SHP77 (cell line): ENCODE measurements at regions not wholly inside any gene's neighbourhood (a gene's known extent, or its start where the extent isn't known, plus 50 kb on each side); places are given as distances from the start of the nearest gene placed in this dataset.
"Not testable (repeated sequence)": the region's sequence is repeated elsewhere in the genome, so short reads cannot be mapped to it uniquely, and the experiment has no call there.

ENCODE experiments used
- DNase-seq, 2 experiments: peaks; one replicate each; lab custom pipeline; 2025; lab: John Stamatoyannopoulos, UW

DNA sequence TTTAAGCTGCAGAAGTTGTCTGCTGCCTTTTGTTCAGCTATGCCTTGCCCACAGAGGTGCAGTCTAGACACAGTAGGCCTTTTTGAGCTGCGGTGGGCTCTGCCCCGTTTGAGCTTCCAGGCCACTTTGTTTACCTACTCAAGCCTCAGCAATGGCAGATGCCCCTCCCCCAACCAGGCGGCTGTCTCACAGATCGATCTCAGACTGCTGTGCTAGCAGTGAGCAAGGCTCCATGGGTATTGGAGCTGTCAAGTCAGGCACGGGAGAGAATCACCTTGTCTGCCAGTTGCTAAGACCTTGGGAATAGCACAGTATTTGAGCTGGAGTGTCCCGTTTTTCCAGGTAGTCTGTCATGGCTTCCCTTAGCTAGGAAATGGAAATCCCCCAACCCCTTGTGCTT lies 587.8 kb upstream of the CLINT1 start:
- DNase-seq: not testable (repeated sequence)

DNA sequence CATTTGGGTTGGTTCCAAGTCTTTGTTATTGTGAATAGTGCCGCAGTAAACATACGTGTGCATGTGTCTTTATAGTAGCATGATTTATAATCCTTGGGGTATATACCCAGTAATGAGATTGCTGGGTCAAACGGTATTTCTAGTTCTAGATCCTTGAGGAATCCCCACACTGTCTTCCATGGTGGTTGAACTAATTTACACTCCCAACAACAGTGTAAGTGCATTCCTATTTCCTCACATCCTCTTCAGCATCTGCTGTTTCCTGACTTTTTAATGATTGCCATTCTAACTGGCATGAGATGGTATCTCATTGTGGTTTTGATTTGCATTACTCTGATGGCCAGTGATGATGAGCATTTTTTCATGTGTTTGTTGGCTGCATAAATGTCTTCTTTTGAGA lies 580.3 kb upstream of the CLINT1 start:
- DNase-seq: not testable (repeated sequence)

DNA sequence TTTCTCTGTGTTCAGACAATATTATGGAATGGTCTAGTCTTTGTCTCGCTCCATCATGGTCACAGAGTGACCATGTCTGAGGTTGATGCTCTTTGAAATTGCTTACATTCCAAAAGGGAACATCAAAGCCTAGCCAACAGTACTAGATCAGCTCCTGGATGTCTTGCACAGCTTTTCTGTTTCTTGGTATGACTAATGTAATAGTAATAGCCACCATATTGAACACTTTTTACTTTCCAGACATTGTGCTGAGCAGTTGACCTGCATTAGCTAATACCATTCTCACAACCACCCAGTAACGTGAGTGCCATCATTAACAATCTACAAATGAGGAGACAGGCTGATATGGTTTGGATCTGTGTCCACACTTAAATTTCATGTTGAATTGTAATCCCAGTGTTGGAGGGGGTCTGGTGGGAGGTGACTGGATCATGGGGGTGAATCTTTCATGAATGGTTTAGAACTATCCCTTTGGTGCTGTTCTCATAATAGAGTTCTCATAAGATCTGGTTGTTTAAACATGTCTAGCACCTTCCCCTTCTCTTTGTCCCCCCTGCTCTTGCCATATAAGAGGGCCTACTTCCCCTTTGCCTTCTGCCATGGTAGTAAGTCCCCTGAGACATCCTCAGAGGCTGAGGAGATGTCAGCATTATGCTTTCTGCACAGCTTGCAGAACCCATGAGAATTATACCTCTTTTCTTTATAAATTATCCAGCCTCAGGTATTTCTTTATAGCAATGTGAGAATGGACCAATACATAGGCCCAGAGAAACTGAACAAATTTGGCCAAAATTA lies 577.5 kb upstream of the CLINT1 start:
- DNase-seq: no peak

DNA sequence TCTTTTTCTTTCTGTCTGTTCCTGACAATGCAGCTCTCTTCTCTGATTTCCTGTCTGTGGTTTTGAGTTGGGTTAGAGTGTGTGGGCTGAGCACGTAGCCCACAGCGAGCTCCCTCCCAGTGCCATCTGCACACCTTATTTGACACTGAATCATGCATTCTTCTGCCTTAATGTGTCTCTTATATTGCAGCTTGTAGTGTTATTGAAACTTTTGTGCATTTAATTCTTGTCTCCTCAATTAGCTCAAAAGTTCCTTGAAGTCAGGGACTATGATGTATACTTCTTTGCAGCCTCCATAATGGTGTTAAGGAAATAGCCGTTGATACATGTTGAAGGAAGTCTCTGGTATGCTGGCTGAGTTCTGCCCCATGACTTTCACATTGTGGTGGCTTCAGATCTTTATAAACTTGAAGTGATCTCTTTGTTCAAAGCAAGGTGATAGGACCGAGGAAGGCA lies 576.2 kb upstream of the CLINT1 start:
- DNase-seq: no peak

DNA sequence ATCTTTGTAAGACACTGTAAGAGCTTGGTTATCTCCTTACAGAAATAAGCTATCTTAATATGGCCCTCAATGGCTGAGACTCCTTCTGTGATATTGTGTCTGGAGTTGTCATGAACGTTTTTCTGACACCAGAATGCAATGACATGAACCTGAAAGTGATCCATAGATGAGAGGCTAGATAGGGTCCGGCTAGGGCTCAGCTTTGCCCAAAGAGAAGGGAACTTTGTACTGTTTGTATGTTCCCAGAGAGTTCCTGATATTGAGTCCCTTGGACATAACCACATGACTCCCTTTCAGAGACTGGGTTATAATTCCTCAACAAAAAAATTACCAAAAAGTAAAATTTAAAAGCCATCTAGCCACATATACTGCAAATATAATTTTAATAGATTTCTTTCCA lies 575.8 kb upstream of the CLINT1 start:
- DNase-seq: no peak

DNA sequence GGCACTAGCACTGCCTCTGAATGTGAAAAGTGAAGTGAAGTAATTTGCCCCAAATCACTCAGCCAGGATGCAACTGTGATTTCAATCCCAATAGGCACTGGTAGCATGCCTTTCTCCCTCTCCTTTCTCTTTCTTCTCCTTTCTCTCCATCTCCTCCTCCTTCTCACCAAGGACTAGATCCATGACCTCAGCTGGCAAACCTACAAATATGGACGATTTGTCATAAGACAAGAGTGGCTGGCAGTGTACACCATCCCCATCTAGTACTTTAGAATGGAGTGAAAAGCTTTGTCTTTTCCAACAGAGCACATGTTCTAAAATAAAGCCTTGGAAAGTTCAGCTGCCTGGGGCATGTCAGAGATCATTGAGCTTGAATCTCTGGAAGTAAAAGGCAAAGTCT lies 574.7 kb upstream of the CLINT1 start:
- DNase-seq: no peak

DNA sequence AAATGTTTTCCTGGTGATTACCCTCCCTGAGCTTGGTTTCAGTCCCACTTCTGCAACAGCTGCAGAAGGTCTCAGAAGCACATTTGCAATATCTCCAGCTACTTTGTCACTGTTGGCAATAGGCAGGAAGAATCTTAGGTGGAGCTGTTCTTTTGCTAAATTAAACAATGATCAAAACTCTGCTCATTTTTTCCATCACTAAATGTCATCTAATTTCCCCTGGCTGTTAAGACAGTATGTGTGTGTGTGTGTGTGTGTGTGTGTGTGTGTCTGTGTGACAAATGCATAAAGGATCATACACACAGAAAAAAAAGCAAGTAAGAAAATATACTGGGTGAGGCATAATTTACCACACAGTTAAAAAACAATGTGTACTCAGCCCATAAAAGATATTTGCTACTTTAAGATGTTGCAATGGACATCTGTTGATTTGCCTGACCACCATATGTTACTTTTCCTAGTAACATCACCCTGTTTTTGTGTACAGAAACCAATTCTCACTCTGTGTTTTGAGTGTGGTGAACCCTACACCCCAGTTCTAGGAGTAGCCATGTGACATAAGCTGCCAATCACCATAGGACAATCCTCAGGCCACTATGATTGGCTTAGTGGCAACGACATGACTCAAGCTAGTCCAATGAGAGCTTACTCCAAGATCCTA lies 572.6 kb upstream of the CLINT1 start:
- no peak for DNase-seq

DNA sequence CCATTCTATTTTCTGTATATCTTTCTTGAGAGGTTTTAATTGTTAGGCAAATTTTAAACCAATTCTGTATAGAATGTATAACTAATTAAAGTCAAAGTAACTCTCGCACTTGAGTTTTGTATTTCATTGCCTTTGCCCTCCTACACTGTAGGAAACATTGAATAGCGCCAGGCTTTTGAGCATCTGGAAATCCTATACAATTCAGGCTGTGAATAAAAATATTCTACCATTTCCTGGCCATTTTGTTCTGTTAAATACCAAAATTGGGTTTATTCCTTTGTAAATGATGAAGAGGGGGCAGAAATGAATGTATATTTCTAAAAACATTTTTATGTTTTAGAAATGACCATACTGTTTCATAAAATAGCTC lies 571.8 kb upstream of the CLINT1 start:
- DNase-seq: no peak

DNA sequence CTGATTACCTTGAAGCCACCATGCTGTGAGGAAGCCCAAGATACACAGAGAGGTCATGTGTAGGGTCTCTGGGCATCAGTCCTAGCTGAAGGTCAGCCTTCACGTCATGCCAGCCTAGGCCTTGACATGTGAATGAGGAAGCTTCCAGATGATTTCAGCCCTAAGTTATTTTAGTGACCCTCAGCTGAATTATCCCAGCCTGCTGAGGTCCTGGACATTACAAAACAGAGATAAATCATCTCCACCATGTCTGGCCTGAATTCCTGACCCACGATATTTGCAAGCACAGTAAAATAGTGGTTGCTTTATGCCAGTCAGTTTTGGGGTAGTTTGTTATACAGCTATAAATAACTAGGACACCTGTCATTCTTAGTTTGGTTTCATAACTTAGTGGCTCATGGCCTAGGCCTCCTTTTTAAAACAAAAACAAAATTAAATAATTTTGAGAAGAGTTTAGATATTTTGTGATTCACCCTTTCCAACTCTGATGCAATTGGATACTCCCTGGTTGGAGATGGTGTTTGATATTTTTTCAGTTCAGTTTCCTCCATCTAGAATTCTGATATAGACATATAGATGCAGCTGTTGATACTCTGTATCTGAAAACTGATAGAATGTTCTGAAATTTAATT lies 571.3 kb upstream of the CLINT1 start:
- no peak for DNase-seq

DNA sequence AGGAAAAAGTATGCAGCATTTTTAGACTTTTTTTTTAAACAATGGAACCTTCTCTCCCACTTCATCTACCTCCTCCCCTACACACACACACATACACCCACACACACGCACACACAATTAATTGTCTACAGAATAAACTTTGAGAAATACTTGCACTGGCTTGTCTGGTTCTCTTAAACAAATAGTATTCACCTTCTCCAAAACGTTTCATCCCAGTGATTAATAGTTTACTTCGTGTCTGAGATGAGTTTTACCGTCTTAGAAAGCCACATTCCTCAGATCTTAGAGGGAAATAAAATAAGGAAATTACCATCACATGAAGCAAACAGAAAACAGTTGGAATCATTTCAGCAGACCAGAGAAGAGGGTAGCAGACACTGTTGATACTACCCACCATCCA lies 570.6 kb upstream of the CLINT1 start:
- DNase-seq: no peak

DNA sequence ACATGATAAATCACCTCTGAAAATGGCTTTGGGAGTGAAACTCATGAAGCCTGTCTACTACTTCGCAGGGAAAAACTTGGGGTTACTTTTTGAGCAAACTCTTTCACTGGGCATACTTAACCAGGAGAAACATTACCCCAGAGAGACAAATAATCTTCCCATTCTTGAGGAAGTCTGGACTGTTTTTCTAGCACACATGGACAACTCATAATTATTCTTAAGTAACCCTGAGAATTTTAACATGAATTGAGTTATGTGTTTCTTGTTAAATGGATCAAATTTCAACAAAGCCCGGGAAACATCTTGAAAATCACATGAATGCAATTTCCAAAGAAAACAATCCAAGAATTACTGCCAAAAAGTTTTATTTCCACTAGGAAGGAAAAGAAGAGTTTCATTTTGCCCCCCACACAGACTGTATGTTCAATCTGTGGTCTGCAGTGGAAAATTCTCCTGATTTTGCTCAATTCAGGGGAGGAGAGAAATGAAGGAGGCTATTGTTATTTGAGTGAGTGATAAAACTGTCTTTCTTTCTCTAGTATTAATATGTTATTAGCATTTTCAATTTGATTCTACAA lies 564.8 kb upstream of the CLINT1 start:
- no peak for DNase-seq

DNA sequence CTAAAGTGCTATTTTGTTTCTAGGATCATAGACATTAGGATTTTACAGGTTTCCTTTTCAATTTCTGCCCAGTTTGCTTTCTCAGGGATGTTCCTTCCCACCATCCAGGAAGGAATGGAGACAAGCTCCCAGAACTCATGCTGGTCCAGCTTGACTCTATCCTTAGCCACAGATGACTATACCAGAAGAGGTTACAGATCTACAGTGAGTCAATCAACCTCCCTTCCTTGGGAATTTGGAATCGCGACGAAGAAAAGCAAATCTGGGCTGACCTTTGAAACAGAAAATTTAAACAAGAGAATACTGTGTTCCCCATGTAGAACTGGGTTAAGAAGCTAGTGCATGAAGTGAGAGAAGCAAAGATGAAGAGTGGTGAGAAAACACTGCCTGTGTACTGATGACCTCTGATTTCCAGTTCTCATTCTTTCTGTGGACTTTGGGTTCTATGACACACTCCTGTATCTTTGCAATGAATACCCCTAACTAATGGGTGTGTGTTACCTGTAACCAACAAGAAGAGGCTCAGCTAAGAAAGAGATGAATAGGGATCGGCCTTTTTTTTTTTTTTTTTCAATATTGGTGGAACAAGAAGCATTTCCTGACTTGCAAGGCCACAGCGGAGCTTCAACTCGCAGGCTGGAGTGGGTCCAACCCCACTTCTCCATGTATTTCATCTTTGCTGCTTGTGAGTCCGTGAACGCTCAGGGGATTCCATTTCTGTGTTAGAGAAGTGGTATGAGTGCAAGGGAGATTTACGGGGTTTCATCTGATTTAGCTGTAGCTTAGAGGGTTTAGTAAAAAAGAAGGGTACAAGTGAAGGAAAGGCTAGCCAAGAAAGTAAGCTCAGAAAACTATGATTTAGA lies 563.9 kb upstream of the CLINT1 start:
- DNase-seq: no peak

DNA sequence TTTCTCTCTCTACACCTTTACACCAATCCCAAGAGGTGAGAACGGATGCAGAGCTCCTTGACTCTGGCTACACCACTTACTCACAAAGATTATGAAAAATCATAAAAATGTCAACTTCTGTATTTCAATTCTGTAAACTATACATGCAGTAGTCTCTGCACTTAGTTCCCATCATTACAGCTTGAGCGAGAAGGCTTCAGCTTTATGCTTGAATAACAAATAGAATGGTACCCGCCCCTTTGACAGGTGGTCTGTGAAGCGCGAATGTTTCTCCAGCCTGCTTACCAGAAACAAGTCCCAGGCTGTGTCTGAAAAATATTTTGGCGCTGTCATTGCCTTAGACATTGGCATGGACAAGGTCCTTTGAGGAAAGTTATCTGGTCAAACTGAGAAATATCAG lies 562.4 kb upstream of the CLINT1 start:
- no peak for DNase-seq

DNA sequence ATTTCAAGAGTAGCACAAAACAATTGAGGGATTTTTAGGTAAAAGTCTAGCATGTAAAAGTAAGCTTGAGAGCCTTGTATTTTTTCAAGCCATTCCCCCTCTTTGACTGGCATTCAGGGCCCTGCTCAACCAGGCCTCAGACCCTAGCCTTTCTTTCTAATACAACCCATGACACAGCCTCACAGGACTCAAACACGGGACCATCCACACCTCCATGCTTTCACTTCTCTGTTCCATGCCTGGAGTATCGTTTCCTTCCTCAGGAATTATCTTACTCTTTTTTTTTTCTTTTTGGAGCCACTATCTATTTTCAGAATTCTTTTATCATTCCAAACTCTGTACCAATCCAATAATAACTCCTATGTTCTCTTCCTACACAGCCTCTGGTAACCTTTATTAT lies 560.2 kb upstream of the CLINT1 start:
- no peak for DNase-seq

DNA sequence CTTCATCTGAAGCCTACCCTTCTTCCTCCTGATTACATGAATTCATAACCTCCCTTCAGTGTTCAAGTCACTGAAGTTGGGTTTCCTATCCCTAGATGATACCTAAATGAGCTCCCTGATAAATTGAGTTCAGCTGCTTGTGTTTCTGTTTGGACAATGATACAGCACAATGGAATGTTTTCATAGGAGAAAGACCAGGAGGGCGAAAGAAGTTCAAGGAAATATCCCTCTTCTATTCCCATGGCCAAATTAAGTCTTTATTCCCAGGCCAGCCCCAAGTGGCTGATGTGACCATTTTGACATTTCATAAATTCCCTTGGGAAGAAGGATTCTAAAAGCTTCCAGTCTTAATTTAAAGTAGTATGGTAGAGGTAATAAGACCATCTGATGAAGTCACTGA lies 555.8 kb upstream of the CLINT1 start:
- no peak for DNase-seq

DNA sequence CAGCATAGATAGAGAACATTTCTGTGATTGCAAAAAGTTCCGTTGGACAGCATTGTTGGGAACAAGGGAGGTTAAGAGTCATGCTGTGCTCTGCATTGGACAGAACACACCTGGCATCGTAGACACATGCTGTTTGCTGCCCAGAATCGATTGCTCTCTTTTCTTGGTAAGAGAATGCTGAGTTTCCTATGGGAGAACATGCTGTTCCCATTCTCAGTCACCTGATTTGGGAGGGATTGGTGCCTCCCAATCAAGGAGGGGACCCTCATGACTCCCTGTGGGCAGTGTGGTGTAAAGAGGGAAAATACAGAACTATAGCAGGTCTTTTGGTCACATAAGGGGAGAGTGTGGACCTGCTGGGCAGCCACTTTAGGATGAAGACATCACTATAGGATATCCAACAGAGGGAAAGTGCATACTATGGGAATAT lies 555.4 kb upstream of the CLINT1 start:
- DNase-seq: no peak

DNA sequence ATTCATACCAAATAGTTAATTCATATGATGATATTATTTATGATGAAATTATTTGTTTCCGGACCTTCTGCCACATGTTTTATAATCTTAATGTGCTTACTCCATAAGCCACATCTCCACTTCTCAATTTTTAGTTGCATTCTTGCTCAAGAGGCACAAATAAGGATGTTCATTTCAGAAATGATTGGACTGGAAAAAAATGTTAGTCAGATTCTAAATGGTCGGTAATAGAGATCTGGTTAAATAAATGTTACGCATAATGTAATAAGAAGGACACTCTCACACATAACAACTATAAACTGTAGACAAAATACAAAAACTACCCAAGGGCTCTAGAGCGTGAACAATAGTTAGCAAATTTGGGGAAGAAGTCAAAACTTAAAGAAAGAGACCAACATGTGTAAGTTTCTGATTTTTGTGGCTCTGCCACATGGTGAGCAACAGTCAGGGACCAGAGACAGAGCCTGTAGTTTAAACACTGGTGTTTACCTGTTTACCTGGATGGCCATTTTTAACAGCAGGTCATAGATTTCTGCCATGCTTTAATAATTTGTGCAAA lies 554.3 kb upstream of the CLINT1 start:
- no peak for DNase-seq

DNA sequence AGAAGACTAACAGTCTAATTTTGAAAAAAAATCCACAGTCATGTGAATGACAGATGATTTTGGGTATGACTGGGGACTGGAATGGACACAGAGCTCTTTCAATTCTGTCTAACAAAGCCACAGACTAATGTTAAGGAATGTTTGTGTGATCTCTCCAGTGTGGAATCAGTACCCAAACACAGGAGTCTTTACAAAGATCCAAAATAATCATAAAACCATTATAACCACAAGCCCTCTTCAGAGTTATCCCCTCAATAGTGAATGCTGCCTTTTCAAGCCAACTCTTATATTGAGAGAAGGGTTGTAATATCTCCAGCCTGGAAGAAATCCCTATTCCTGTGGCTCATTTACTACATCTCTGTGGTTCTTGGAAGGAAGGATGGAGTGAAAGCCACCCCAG lies 552.0 kb upstream of the CLINT1 start:
- DNase-seq: no peak

DNA sequence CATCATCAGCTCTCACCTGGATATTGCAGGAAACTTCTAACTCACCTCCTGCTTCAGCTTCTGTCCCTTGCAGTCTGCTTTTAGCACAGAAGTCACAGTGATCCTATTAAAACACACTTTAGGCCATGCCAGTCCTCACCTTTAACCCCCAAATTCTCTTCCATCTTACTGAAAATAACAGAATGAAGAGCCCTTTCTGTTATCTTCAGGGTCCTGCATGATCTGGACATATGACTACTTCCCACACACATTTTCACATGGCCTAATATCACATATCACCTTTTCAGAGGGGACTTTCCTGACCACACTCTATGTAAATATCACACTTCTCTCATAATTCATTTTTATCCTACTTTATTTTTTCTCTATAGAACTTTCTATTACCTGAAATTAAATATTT lies 550.6 kb upstream of the CLINT1 start:
- DNase-seq: no peak

DNA sequence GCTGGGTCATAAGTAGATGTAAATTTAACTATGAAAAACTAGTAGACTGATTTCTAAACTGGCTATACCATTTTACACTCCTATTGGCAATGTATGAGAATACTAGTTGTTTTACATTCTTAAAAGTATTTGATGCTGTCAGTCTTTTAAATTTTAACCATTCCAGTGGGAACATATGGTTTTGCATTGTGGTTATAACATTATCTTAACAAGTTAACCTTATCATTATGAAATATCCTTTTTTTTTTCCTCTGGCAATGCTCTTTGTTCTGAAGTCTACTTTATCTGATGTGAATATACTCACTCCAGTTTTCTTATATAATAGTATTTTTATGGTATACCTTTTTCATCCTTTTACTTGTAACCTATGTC lies 548.9 kb upstream of the CLINT1 start:
- no peak for DNase-seq
